ENCODE measurements at regions not wholly inside any gene's neighbourhood (a gene's known extent, or its start where the extent isn't known, plus 50 kb on each side); places are given as distances from the start of the nearest gene placed in this dataset.
"Not testable (repeated sequence)": the region's sequence is repeated elsewhere in the genome, so short reads cannot be mapped to it uniquely, and the experiment has no call there.

DNA sequence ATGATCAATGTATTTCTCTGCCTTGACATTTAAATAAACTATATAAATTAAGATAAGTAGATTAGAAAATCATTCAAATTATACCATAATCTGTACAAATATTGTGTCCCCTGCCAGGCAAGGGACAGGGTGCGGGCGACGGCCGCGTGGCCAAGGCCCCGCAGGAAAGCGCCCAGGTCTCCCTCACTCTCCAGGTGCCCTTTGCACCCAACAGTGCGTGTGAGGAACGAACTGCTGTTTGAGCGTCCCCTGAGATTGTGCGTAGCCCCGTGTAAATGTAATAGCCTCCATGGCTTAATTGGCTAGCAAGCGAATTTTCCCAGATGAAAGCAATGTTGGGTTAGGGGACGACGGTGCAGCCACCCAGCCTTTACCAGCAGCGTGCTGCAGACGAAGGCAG, 161.4 kb downstream of the SYT15 start:
- not testable (repeated sequence) for DNase-seq (ENCODE audit: extremely low read depth in 1 of 2, low read depth in 1 of 2)

DNA sequence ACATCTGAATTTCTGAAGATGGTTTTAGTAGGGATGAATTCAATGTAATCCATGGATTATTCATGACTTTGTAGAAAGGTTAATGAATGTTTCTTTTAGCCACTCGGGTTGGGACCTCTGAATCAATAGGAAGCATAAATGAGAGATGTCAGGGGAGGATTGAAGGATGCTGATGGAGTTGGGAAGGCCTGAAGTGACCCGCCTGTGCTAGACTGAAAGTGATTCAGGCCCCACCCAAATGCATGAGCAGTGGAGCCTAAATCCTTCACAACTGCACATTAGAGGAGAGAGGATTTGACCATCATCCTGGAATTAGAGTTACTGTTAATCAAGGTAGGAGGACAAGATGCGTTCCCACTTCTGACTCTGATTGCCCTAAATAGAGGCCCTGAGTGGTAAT, 162.2 kb upstream of the PTPN20 start:
- not testable (repeated sequence) for DNase-seq (ENCODE audit: extremely low read depth in 1 of 2, low read depth in 1 of 2)

DNA sequence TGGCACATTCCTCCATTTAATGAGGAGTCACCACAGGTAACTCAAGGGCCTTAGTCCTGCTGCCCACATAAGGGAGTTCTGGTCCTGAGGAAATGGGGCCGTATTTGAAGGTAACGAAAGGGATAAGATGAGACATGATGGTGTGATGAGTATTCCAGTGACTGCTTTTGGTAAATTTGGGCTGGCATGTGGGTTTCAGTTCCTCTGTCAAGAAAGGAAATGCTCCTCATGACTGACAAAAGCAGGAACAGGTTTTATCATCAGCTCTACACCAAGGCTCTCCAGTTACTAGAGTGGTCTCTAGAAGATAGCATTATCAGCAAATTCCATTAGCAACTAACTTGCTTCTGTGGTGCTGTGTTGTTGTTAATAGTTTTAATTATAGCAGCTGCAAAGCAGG, 161.8 kb upstream of the PTPN20 start:
- DNase-seq (ENCODE audit: extremely low read depth in 1 of 2, low read depth in 1 of 2), result not testable (repeated sequence)

DNA sequence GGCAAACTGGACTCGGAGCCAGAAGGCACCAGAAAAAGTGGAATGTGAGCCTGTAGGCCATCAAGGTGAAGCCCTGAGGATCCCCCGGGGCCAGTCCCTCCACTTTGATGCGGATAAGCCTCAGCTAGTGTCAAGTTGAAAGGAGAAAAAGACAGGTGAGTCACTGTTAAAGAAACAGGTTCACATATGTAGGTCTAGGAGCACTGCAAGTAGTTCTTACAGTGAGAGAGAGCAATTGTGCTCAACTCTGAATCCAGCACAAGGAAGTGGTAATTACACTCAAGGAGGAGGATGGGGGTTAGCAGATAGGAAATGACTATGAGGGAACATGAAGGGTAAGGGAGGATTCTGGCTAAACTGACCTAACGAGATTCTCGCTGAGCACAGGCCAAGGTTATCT, 157.5 kb upstream of the PTPN20 start:
- DNase-seq (ENCODE audit: extremely low read depth in 1 of 2, low read depth in 1 of 2), result not testable (repeated sequence)

DNA sequence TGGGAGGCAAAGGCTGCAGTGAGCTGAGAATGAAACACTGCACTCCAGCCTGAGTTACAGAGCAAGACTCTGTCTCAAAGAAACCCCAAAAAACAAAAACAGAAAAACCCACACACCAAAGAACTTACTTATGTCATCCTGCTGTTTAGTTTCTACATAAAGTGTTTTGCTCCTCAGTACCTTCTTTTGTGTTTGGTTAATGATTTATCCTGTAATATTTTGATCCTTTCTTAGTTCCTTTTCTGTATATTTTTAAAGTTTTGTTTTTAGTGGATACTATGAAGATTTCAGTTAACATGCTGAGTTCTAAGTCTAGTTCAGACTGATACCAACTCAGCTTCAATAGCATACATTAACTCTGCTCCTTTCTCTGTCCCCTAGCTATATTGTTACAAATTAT, 149.8 kb upstream of the PTPN20 start:
- DNase-seq (ENCODE audit: extremely low read depth in 1 of 2, low read depth in 1 of 2), result not testable (repeated sequence)

DNA sequence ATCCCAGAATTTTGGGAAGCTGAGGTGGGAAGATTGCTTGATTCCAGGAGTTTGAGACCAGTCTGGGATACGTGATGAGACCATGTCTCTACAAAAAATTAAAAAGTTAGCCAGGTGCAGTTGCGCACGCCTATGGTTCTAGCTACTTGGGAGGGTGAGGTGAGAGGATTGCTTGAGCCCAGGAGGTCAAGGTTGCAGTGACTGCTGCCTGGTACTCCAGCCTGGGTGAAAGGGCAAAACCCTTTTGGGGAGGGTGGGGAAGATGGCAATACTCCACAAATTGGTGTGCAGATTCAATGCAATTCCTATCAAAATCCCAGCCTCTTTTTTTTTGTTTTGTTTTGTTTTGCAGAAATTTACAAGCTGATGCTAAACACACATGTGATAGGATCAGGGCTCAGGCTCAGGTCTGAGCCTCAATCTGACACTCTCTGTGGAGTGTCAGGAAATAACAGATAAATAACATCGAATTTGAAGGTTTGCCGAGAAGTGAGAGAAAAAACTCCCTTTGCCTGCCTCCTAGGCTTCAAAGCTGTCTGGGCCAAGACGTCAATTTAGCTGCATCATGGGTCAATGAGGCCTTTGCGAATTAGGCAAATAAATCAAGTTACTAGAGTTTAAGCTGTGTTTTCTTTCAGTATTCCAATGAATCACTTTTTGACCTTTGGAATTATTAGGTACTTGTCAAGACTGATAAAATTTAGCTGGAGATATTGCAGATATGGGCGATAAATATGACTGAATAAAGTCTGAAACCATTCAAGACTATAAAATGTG, 142.5 kb upstream of the PTPN20 start:
- DNase-seq (ENCODE audit: extremely low read depth in 1 of 2, low read depth in 1 of 2), result not testable (repeated sequence)

DNA sequence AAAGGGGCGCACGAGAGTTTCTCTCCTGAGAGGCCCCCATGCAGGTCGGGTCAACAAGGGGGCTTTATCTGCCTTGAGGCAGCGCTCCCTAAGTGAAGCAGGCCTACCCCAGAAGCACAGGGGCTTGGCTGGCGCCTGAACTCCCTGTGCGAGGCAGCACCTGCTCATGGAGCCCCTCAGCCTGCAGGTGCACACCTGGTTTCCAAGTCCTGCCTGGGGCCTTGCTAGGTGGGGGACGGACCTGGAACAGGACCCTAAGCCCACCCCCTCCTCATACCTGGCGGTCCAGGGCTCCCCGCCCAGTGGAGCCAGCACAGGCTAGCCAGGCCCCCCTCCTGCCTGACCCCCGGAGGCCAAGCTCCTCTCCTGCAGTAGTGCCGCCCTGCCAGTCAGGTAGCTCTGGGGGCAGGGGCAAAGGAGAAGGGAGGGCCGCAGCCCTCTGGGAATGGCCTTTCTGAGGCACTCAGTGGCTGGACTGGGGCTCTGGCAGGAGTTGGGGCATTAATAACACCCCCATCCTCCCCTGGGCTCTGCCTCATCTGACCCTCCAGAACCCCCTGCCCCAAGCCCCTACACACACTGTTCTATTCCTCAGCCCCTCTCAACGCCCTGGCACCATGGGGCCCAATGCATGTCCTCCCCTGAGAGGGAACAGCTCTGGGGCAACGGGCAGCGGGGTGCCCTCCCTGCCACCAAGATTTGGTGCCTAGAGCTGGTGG, 137.9 kb upstream of the PTPN20 start:
- not testable (repeated sequence) for DNase-seq (ENCODE audit: extremely low read depth in 1 of 2, low read depth in 1 of 2)

DNA sequence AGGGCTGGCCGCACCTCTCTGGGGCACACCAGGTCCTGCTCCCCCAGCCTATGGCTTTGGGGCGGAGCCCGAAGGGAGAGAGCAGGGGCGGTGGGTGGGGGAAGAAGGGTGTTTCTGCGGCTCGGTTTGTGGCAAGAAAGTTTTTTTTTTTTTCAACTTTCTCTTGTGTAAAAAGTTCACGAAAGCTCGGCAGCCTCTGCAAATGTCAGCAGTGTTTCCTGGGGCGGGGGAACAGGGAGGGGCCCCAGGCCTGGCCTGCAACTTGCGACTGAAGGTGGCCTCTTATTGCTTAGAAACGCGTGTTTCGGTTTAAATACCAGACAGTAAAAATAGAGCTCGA, 137.4 kb upstream of the PTPN20 start:
- not testable (repeated sequence) for DNase-seq (ENCODE audit: extremely low read depth in 1 of 2, low read depth in 1 of 2)

DNA sequence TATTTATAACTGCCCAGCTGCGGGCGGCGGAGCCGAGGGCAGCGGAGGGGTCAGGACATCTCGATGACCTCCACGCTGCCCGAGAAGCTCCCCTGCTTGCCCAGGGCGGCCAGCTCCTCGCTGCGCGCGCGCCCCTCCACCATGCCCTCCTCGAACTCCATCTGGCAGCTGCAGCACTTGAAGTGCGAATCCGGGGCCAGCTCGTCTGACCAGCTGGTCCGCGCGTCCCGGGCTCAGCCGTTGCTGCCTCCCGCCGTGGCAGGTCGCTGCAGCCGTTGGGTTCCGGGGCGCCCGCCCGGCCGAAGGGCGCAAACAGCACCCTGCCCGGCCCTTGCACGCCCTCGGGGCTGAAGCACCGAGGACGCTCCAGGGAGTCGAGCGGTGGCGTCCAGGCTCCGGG, 136.9 kb upstream of the PTPN20 start:
- not testable (repeated sequence) for DNase-seq (ENCODE audit: extremely low read depth in 1 of 2, low read depth in 1 of 2)

DNA sequence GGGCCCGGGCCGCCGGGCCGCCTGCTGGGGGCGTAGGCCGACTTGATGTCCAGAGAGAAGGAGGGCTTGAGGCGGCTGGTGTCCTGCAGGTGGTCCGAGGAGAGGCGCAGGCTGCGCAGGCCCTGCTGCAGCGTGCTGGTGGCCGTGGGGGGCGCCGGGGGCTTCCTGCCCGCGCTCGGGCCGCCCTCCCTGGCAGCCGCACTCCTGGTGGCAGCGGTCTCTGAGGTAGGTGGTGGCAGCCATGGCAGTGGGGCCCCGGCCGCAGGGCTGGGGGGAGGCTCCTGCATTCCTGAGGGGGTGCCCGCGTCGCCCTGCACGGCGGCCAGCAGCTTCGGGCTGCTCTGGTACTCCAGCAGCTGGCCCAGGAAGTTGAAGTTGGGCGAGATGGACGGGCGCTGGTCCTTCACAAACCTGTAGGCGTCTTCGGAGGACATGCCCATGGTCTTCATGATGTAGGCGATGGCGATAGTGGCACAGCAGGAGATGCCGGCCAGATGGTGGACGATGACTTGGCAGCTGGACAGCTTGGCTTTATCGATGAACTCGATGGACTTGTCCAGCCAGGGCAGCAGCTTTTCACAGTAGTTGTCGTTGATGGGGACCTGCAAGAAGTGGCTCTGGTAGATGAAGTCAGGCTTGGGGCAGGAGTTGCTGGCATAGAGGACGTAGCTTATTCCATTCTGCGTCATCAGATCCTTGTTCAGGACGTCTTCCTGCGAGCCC, 136.1 kb upstream of the PTPN20 start:
- DNase-seq (ENCODE audit: extremely low read depth in 1 of 2, low read depth in 1 of 2), result not testable (repeated sequence)

DNA sequence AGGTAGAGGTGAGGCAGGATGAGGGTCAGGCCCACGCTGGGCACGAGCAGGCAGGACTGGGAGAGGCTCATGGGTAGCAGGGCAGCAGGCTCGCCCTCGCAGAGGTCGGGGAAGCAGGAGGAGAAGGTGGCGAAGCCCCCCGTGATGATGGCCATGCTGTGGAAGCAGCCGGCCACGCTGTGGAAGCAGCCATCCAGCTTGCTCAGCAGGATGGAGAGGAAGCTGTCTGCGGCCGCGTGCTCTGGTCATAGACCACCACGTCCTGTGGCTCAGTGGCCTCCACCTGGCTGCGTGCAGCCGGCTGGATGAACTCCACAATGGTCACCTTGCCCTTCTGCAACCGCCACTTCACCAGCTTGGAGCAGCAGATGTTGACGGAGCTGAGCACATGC, 135.6 kb upstream of the PTPN20 start:
- DNase-seq (ENCODE audit: extremely low read depth in 1 of 2, low read depth in 1 of 2), result not testable (repeated sequence)

DNA sequence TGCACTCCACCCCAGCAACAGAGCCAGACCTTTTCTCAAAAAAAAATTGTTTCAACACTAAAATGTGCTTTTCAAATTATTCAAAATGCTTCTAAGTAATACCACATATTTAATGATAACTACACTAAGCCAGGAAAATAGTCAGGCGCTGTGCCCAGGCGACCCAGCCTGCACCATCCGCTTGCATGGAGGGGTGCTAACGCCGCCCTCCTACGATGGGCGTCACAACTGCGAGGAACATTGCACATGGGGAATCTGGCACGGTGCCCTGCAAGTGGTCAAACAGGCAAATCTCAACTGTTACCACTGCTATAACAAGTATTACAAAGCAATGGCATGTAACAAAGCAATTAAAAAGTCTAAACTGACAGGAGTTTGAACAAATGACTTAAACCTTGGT, 131.7 kb upstream of the PTPN20 start:
- not testable (repeated sequence) for DNase-seq (ENCODE audit: extremely low read depth in 1 of 2, low read depth in 1 of 2)

DNA sequence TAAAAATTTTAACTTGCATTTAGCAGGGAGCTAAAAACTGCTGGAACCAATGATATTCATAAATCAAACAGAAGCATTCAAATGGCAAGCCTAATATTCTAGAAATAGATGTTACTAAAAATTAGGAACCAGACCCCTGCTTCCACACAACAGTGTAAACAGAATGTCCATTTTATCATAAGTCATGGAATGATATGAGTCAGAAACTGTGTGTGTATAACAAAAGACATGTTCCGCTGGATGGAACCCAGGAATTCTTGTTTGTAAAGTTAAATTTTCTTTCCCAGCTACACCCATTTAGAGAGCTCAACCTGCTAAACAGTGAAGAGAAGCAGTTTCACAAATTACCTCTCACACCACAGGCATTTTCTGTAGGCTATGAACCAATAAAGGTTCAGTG, 131.1 kb upstream of the PTPN20 start:
- not testable (repeated sequence) for DNase-seq (ENCODE audit: extremely low read depth in 1 of 2, low read depth in 1 of 2)

DNA sequence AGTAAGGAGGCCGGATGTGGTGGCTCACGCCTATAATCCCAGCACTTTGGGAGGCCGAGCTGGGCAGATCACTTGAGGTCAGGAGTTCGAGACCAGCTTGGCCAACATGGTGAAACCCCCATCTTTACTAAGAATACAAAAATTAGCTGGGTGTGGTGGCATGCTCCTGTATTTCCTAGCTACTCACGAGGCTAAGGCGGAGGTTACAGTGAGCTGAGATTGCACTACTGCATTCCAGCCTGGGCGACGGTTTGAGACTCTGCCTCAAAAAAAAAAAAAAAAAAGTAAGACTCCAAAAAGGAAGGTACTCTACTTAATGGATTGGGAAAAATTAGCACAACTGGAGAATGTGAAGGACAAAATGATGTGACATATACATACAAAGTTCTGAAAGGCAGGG, 130.2 kb upstream of the PTPN20 start:
- DNase-seq (ENCODE audit: extremely low read depth in 1 of 2, low read depth in 1 of 2), result not testable (repeated sequence)

DNA sequence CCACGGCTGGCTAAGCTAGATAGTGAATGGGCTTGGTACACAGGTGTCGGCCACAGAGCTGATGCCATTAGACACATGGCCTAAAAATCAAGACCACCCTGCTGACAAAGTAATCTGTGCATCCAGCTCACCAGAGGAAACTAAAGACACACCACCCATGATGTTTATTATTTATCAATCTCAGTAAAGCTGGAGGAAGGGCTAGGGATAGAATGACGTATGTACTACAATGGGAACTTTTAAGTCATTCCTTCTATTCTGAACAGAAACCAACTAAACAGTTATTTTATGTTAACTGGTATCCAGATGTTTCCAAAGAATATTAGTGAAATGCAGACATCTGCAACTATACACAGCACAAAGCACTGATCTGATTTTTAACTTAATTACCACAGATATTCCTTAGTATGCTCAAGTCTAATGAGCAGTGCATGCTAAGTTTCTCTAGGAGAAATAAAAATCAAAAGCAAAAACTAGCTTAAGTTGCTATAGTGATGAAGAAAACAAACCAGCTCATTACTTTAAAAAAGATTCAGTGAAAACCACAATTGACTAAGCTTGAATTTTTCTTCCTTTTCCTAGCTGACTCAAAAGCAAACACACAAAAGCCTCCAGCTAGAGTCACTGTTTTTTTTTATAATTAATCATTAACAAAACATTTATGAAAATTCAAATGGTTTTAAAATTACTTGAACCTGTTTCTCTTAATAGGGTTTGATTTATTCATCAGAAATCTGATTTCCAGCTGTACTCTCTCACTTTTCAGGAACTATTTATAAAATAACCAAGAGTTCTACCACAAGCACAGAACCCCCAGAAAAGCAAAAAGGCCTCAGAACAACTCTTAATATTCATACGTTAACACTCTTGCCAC, 129.0 kb upstream of the PTPN20 start:
- not testable (repeated sequence) for DNase-seq (ENCODE audit: extremely low read depth in 1 of 2, low read depth in 1 of 2)

DNA sequence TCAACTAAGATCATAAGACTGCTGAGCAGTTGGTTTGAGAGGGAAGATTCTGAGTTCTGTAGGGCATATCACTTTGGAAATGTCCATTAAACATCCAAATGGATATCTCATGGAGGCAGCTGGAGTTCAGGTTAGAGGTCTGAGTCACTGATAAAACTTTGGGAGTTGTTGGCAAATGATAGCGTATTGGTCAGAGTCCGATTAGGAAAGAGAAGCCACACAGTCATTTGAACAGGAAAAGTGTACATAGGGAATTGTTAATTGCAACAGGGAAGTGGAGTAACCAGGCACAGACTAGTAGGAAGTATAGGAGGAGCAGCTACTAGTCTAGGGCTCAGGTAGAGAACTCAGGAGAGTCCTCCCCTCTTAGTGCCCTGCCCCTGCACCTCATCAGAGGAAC, 126.6 kb upstream of the PTPN20 start:
- DNase-seq (ENCODE audit: extremely low read depth in 1 of 2, low read depth in 1 of 2), result not testable (repeated sequence)

DNA sequence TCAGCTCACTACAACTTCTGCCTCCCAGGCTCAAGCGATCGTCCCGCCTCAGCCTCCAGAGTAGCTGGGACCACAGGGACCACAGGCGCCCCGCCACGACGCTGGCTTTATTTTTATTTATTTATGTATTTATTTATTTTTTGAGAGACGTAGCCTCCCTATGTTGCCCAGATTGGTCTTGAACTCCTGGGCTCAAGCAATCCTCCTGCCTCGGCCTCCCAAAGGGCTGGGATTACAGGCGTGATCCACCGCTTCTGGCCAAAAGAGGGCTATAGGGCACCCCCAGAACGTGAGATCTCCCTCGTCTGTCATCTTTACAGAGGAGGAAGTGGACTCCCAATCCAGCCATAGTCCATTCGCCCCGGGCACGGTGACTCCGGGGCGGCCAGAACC, 125.1 kb upstream of the PTPN20 start:
- DNase-seq (ENCODE audit: extremely low read depth in 1 of 2, low read depth in 1 of 2), result not testable (repeated sequence)

DNA sequence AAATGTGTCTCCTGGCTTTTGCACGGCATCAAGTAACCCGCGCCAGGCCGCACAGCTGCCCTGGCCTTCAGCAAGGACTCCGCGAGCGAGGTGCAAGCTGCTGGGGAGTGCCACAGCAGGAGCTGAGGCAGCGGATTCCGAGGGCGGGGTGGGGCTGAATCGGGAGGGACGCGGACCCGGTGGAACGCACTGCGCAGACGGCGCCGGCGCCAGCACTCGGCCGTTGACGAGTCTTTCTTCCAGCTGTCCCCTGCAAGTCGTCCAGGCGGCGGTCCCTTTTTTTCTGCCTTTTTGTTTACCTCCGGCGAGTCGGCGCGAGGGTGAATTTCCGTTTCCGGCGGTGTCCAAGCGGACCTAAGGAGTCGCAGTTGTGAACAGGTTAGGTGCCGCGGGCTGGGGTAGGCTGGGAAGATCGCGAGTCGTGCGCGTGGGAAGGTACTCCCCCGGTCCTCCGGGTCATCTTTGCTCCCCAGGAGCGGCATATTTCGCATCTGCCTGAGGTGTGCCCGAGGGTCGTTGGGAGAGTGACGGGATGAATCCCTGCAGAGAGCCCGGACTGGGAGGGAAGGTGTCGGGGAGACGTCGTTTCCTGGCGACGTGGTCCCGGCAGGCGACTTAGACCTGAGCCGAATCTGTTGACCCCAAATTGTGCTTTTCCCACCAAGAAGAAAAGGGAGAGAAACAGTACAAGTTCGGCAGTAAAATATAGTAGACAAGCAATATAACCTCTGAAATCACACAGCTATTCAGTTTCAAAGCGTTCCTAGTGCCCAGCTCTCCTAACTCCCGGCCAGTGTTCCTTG, 124.5 kb upstream of the PTPN20 start:
- peak in 1 of 2 donors; percentile 3 for DNase-seq (ENCODE audit: extremely low read depth in 1 of 2, low read depth in 1 of 2)

DNA sequence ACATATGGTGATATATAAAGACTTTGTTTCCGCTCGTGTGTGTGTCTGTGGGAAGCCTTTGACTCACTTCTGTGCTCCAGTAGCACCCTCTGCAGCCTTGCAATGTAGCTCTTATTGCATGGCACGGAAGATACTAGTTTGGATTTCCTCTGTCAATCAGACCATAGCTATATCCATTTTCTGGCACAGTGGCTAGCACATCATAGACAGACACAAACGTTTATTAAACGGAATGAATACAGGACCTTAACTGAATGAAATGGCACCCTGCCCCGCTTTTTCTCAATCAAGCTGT, 124.0 kb upstream of the PTPN20 start:
- no peak for DNase-seq (ENCODE audit: extremely low read depth in 1 of 2, low read depth in 1 of 2)
